ENCODE measurements at regions not wholly inside any gene's neighbourhood (a gene's known extent, or its start where the extent isn't known, plus 50 kb on each side); places are given as distances from the start of the nearest gene placed in this dataset.

- no peak for TF ChIP-seq FOXK1 (CRISPR knock-in tag; IDR thresholded peaks at IDR 0.05; ENCODE audit: borderline replicate concordance)
- TF ChIP-seq TCF15 (CRISPR knock-in tag; IDR thresholded peaks at IDR 0.05), result no peak
- no peak for TF ChIP-seq ATF2 (CRISPR knock-in tag; IDR thresholded peaks at IDR 0.05)
- TF ChIP-seq KAT2B (IDR thresholded peaks at IDR 0.05; ENCODE audit: low read depth, low read length), result no peak
- TF ChIP-seq TAF15 (IDR thresholded peaks at IDR 0.05; ENCODE audit: low read depth, low read length), result no peak
- TF ChIP-seq HCFC1 (IDR thresholded peaks at IDR 0.05; ENCODE audit: low read depth, low read length), result no peak
- TF ChIP-seq MAFK (IDR thresholded peaks at IDR 0.05; ENCODE audit: low read length), result no peak
- no peak for TF ChIP-seq ZNF655 (CRISPR knock-in tag; IDR thresholded peaks at IDR 0.05)
- TF ChIP-seq ZBTB33 (CRISPR knock-in tag; IDR thresholded peaks at IDR 0.05), result no peak
- intact Hi-C loops (cut with micrococcal nuclease) (no loop called here), in situ Hi-C loops (cut with MboI) (no loop called here)
- Histone ChIP-seq H3K36me3 (ENCODE audit: control insufficient read depth, insufficient read depth, low read length) (no peaks in the 10 kb centered on the region), H4K20me1 (replicated peaks; ENCODE audit: control insufficient read depth, insufficient read depth, low read length) (0 out of 2 replicates have a peak, but pooled peaks cover 5% of the 10 kb centered on the region), H3K9me1 (ENCODE audit: control insufficient read depth, insufficient read depth, low read length) (no peaks in the 10 kb centered on the region), H3K4me3 (no peak overlapping the region), H3K9ac (ENCODE audit: insufficient read depth in 1 of 2, low read depth in 2 of 2, low read length in 2 of 2) (no peak overlapping the region), H3K9me3 (replicated peaks; ENCODE audit: control insufficient read depth, insufficient read depth, low read depth, low read length) (peaks cover 6% of the 10 kb centered on the region), H3K4me1 (replicated peaks in 1 of 2; ENCODE audit: control insufficient read depth in 2 of 2, insufficient read depth in 2 of 2, low read length in 2 of 2) (peaks cover 18 to 23% of the 10 kb centered on the region in 2 experiments), H3K27ac (ENCODE audit: extremely low read depth, low read depth, low read length) (no peak overlapping the region), H3K79me2 (ENCODE audit: control insufficient read depth, insufficient read depth, low read length) (no peaks in the 10 kb centered on the region), H3K27me3 (ENCODE audit: control insufficient read depth in 2 of 2, insufficient read depth in 2 of 2, low read length in 2 of 2) (peaks cover 0 to 58% of the 10 kb centered on the region in 2 experiments; a peak in 3 of 5 replicates), H2AFZ (ENCODE audit: low read depth, low read length) (no peak overlapping the region), H3K4me2 (ENCODE audit: insufficient read depth, low read length) (no peak overlapping the region)
- ChIA-PET POLR2A (interaction anchor here (1.5 to 1.6 kb wide), 2 partner anchors 9 to 21 kb away, joined by 3 to 5 read pairs; no protein-coding TSS in a partner anchor), CTCF (ENCODE audit: low intra/inter-chr PET ratio) (no interaction called here)
- FAIRE-seq (no peak), ATAC-seq (no peak), DNase-seq (ENCODE audit: extremely low read depth in 1 of 4, low spot score in 3 of 4) (no peak)
- 57% methylated on average over 11 of the region's 12 CpGs for WGBS (ENCODE audit: insufficient coverage, low coverage, missing lambda C conversion rate)
- BruUV-seq (replicated peaks), result no TSS peak
Observed at GRCh38 chr2:8617048-8617447, 64.8 kb upstream of the ID2 start.

Measured in K562 (cell line).